Heart right ventricle (tissue), 16 donors: ENCODE measurements at regions not wholly inside any gene's neighbourhood (a gene's known extent, or its start where the extent isn't known, plus 50 kb on each side); places are given as distances from the start of the nearest gene placed in this dataset.

Source experiments
- ATAC-seq, 8 donors: fragments of 200-7000 bp; cut with Tn5 transposase; one replicate each; pipeline ENCODE4 v1.9.1; 2020; ENCODE audit warnings: mild to moderate bottlenecking in 8 of 8, moderate library complexity in 8 of 8, moderate number of reproducible peaks in 1 of 8
- DNase-seq, 2 donors: peaks; one replicate each; pipeline ENCODE4 v3.0.0-alpha.2; 2020
- H3K27ac ChIP-seq, 10 donors: fragments of 200-600 bp; sonication (generic) in 2 of 10; one replicate each; pipeline versions ENCODE4 v1.5.0 to v1.8.0; 2020 to 2022; ENCODE audit warnings: mild to moderate bottlenecking in 3 of 10
- H3K27me3 ChIP-seq, 7 donors: fragments of 200-600 bp; one replicate each; pipeline ENCODE4 v1.8.0; 2021 to 2022; ENCODE audit warnings: mild to moderate bottlenecking in 2 of 7
- H3K36me3 ChIP-seq, 9 donors: fragments of 200-600 bp; sonication (generic) in 1 of 9; one replicate each; pipeline versions ENCODE4 v1.5.0 to v1.8.0; 2020 to 2022; ENCODE audit warnings: mild to moderate bottlenecking in 2 of 9
- H3K4me1 ChIP-seq, 9 donors: fragments of 200-600 bp; sonication (generic) in 1 of 9; one replicate each; pipeline versions ENCODE4 v1.5.0 to v1.8.0; 2020 to 2022; ENCODE audit warnings: mild to moderate bottlenecking in 4 of 9
- H3K4me3 ChIP-seq, 10 donors: fragments of 200-600 bp; sonication (generic) in 2 of 10; one replicate each; pipeline versions ENCODE4 v1.5.0 to v1.8.0; 2020 to 2022; ENCODE audit warnings: mild to moderate bottlenecking in 7 of 10, moderate library complexity in 2 of 10
- H3K9me3 ChIP-seq, 11 donors: fragments of 200-600 bp in 10 of 11; sonication (generic) in 2 of 11; one replicate each; pipeline versions ENCODE4 v1.5.0 to v1.8.0; 2013 to 2022; ENCODE audit warnings: mild to moderate bottlenecking in 2 of 11, control low read depth in 1 of 11, moderate library complexity in 1 of 11
- WGBS, 2 donors: extraction: QIAGEN DNeasy Blood & Tissue Kit; methylation state at CpG; one replicate each; pipeline ENCODE4 v1.1.7; 2013; ENCODE audit warnings: inconsistent platforms in 1 of 2; 5-methylcytosine and 5-hydroxymethylcytosine counted together
- intact Hi-C, 10 donors: fragments of 100-400 bp; cut with DNase I; formaldehyde crosslinking; loops; one replicate each; pipeline versions ENCODE4 v1.11.1 to v1.14.2; 2022
- TF ChIP-seq, protein P1 (sequence below), 9 donors: fragments of 200-600 bp; sonication (generic) in 2 of 9; IDR thresholded peaks; one replicate each; pipeline versions ENCODE4 v1.5.0 to v1.8.0; 2021 to 2022; ENCODE audit warnings: antibody characterized with exemption in 9 of 9, mild to moderate bottlenecking in 5 of 9, moderate library complexity in 1 of 9
- donor health status: Arrhythmogenic right ventricular cardiomyopathy.
- donor health status: ischemic (EF 13 %, LVEDD 7.1; RV severe dilation, severe dysfunction).
- donor health status: healthy with polysubstance abuse.
- donor health status: DM: no; HTN: yes; CAD: no.
- donor health status: DM: no; HTN: no; CAD: no.
- donor health status: ischemic (EF 25% LVEDD 6.9; RV normal size, moderate dysfunction).
- donor health status: ischemic (EF 25% LVEDD 5.7; RV mildly dilated, moderate dysfunction).
- donor health status: healthy.
- donor health status: DM: yes; HTN: yes; CAD: no.
- donor health status: Ischemic cardiomyopathy.
- donor health status: ischemic (EF 35%, LVEDD 5.7; RV mildly dilated, moderate dysfunction).
- donor health status: nonischemic (EF 11% LVEDD 7.7; RV severe dilation, severe dysfunction).
- donor health status: DM: yes; HTN: yes; CAD: no.
- donor health status: PGD.
- donor health status: ischemic (EF 29% LVEDD 5.4; RV normal size, mild dysfunction).
- donor health status: nonischemic (EF 23%, LVEDD 6.1; RV moderate dilation, normal function).

DNA sequence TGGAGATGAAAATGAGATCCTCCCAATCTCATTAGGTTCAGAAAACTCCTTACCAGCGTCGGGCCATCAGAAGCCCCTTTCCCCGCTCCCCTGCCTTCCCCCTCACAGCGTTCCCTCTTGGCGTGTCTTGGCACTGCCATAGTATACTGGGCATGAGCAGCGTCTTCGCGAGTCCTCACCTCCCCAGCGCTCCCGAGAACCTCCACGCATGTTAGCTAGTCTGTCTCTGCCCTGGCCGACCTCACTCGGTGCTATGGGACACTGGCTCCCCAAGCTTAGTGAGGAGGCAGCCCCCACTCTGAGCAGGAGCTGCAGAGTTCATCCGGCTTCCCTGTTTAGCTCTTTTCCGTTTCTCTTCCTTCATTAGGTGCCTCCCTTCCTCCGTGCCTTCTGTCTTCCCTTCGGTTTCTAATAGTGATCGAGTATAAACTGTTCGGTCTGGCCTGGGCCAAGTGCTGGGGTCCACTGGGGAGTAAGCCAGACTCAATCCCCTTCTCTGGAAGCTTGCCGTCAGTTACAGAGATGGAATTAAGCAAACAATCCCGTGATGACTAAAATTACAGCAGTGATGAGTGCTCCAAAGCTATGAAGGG lies 63.8 kb upstream of the OPCML start:
- Histone ChIP-seq H3K9me3 (peaks cover 0 to 8% (median 0%) of the 10 kb centered on the region in 11 donors), H3K27ac (no peak overlapping the region), H3K4me1 (no peaks in the 10 kb centered on the region), H3K27me3 (peaks cover 0 to 10% (median 0%) of the 10 kb centered on the region in 7 donors), H3K36me3 (no peaks in the 10 kb centered on the region), H3K4me3 (no peak overlapping the region)
- 89 to 91% methylated on average over 21 of the region's 21 CpGs for WGBS, 2 donors
- DNase-seq (no peak), ATAC-seq (no peak)
- intact Hi-C loops = no loop called here
- TF ChIP-seq, protein P1, sequence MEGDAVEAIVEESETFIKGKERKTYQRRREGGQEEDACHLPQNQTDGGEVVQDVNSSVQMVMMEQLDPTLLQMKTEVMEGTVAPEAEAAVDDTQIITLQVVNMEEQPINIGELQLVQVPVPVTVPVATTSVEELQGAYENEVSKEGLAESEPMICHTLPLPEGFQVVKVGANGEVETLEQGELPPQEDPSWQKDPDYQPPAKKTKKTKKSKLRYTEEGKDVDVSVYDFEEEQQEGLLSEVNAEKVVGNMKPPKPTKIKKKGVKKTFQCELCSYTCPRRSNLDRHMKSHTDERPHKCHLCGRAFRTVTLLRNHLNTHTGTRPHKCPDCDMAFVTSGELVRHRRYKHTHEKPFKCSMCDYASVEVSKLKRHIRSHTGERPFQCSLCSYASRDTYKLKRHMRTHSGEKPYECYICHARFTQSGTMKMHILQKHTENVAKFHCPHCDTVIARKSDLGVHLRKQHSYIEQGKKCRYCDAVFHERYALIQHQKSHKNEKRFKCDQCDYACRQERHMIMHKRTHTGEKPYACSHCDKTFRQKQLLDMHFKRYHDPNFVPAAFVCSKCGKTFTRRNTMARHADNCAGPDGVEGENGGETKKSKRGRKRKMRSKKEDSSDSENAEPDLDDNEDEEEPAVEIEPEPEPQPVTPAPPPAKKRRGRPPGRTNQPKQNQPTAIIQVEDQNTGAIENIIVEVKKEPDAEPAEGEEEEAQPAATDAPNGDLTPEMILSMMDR (IDR thresholded peaks at IDR 0.05) = no peak

DNA sequence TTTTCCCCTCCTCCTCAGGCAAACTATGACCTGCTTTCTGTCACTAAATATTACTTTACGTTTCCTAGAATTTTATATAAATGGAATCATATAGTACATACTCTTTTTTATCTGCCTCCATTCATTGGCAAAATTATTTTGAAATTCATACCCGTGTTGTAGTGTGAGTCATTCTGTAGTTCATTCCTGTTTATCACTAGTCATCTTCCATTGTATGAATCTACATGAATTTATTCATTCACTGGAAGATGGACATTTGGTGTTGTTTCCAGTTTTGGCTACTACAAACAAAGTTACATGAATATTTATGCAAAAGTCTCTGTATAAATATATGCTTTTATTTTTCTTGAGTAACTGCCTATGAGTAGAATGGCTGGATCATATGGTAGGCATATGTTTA lies 60.7 kb upstream of the OPCML start:
- no peaks in the 10 kb centered on the region for H3K4me1 ChIP-seq
- WGBS, 2 donors = 82 to 84% methylated on average over 2 of the region's 2 CpGs
- intact Hi-C loops = no loop called here
- TF ChIP-seq, protein P1 (IDR thresholded peaks at IDR 0.05) = no peak
- H3K27me3 ChIP-seq = peaks cover 0 to 10% (median 0%) of the 10 kb centered on the region in 7 donors
- no peak overlapping the region for H3K4me3 ChIP-seq
- ATAC-seq (no peak), DNase-seq (no peak)
- H3K36me3 ChIP-seq = no peaks in the 10 kb centered on the region
- H3K27ac ChIP-seq = no peak overlapping the region
- peaks cover 0 to 8% (median 0%) of the 10 kb centered on the region in 11 donors for H3K9me3 ChIP-seq

DNA sequence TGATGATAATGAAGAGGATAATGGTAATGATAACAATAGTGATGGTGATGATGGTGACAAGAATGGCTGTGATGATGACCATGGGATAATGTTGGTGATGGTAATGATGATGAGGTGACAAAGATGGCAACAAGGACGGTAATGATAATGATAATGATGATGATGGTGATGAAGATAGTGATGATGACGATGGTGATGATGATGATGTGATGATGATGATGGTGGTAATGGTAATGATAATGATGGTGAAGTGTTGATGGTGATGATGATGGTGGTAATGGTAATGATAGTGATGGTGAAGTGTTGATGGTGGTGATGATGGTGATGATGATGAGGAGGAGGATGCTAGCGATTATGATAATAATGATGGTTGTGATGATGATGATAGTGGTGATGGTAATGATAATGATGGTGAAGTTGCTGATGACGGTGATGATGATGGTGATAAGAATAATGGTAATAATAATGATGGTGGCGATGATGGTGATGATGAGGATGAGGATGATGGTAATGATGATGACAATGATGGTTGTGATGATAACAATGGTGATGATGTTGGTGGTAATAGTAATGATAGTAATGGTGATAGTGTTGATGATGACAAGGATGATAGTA lies 54.7 kb upstream of the OPCML start:
- TF ChIP-seq, protein P1 (IDR thresholded peaks at IDR 0.05) = no peak
- intact Hi-C loops = no loop called here

DNA sequence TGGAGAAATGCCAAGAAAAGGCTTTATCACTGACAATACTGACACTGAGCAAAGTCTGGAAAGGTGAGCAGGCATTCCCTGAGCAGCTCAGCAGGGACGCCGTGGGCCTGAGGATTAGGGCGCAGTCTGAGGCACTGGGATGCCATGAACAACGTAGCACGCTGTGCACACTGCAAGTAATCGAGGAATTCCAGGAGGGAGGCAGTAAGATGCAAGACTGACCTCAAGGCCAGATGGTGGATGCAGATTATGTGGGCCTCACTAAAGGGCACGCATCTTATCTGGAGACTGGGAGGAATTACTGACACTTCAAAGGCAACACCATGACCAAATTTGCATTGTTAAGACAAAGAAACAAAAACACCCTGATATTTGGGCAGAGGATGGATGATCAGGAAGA lies 50.4 kb upstream of the OPCML start:
- Histone ChIP-seq H3K36me3 (no peaks in the 10 kb centered on the region), H3K4me1 (no peaks in the 10 kb centered on the region), H3K27me3 (peaks cover 0 to 7% (median 0%) of the 10 kb centered on the region in 7 donors), H3K27ac (no peak overlapping the region), H3K9me3 (peaks cover 0 to 5% (median 0%) of the 10 kb centered on the region in 11 donors), H3K4me3 (no peak overlapping the region)
- ATAC-seq = no peak
- intact Hi-C loops = no loop called here
- 71 to 73% methylated on average over 7 of the region's 7 CpGs for WGBS, 2 donors
- TF ChIP-seq, protein P1 (IDR thresholded peaks at IDR 0.05) = no peak
- DNase-seq = no peak

More for the DNA sequence above, 54.7 kb upstream of the OPCML start:
- Histone ChIP-seq H3K36me3 (no peaks in the 10 kb centered on the region), H3K27ac (no peak overlapping the region), H3K9me3 (peaks cover 0 to 5% (median 0%) of the 10 kb centered on the region in 11 donors), H3K4me3 (no peak overlapping the region), H3K27me3 (peaks cover 0 to 3% (median 0%) of the 10 kb centered on the region in 7 donors), H3K4me1 (no peaks in the 10 kb centered on the region)
- ATAC-seq (no peak), DNase-seq (no peak)
- 91 to 93% methylated on average over 5 of the region's 5 CpGs for WGBS, 2 donors
